DND-41 (cell line): ENCODE measurements at regions not wholly inside any gene's neighbourhood (a gene's known extent, or its start where the extent isn't known, plus 50 kb on each side); places are given as distances from the start of the nearest gene placed in this dataset.

Experiments
- CTCF ChIP-seq: IDR thresholded peaks from 2 replicates; pipeline ENCODE4 v1.5.1; 2012; ENCODE audit warnings: borderline replicate concordance, low read length, moderate library complexity, mild to moderate bottlenecking; ENCODE audit not compliant: poor library complexity, severe bottlenecking; ENCODE audit errors: extremely low read depth
- EZH2 ChIP-seq: IDR thresholded peaks from 3 replicates; pipeline ENCODE4 v1.6.1; 2012; ENCODE audit warnings: borderline replicate concordance, low read depth, mild to moderate bottlenecking, moderate library complexity, low read length, inconsistent platforms; ENCODE audit not compliant: severe bottlenecking

- TF ChIP-seq EZH2, result no peak
- no peak for TF ChIP-seq CTCF
These were observed 179.2 kb upstream of the FAM3C start for GRCh38 chr7:121575194-121575765.
